Eye (tissue), 1 donor: ENCODE measurements at regions not wholly inside any gene's neighbourhood (a gene's known extent, or its start where the extent isn't known, plus 50 kb on each side); places are given as distances from the start of the nearest gene placed in this dataset.
A peak's percentile ranks its signal among the peaks of the same experiment; 100 is the strongest.

Source experiments
- DNase-seq: peaks from one replicate; pipeline ENCODE4 v3.0.0-alpha.2; 2015

- no peak for DNase-seq
Observed at GRCh38 chr21:35792569-35793305, 267.6 kb downstream of the SETD4 start.

GRCh38 chr21:35791541-35792325 lies 268.6 kb downstream of the SETD4 start:
- DNase-seq = peak; percentile 88

- no peak for DNase-seq
Observed at GRCh38 chr21:35783721-35784120, 276.6 kb downstream of the SETD4 start.

GRCh38 chr21:35782667-35783066 lies 277.7 kb downstream of the SETD4 start:
- DNase-seq = no peak

GRCh38 chr21:35780983-35781382 lies 279.3 kb downstream of the SETD4 start:
- peak; percentile 34 for DNase-seq

- DNase-seq = peak; percentile 28
Observed at GRCh38 chr21:35779690-35780570, 280.4 kb downstream of the SETD4 start.

GRCh38 chr21:35779167-35779566 lies 281.2 kb downstream of the SETD4 start:
- DNase-seq = no peak

GRCh38 chr21:35777081-35777480 lies 283.2 kb downstream of the SETD4 start:
- DNase-seq = no peak

- no peak for DNase-seq
Observed at GRCh38 chr21:35775778-35776544, 284.4 kb downstream of the SETD4 start.

GRCh38 chr21:35770101-35770945 lies 290.0 kb downstream of the SETD4 start:
- no peak for DNase-seq

GRCh38 chr21:35768187-35768586 lies 292.1 kb downstream of the SETD4 start:
- DNase-seq = no peak

- no peak for DNase-seq
Observed at GRCh38 chr21:35764586-35764985, 295.7 kb downstream of the SETD4 start.

GRCh38 chr21:35764077-35764476 lies 296.2 kb downstream of the SETD4 start:
- DNase-seq = no peak

- DNase-seq = no peak
Observed at GRCh38 chr21:35754583-35754982, 305.7 kb downstream of the SETD4 start.

GRCh38 chr21:35753308-35753707 lies 307.0 kb downstream of the SETD4 start:
- DNase-seq = no peak

- no peak for DNase-seq
Observed at GRCh38 chr21:35751171-35751570, 309.2 kb downstream of the SETD4 start.

- no peak for DNase-seq
Observed at GRCh38 chr21:35749904-35750303, 310.4 kb downstream of the SETD4 start.

- no peak for DNase-seq
Observed at GRCh38 chr21:35748678-35749314, 311.5 kb downstream of the SETD4 start.

- DNase-seq = no peak
Observed at GRCh38 chr21:35743571-35743970, 316.8 kb downstream of the SETD4 start.

GRCh38 chr21:35738347-35738961 lies 321.9 kb downstream of the SETD4 start:
- no peak for DNase-seq
